AG10803 (cell line): ENCODE measurements at regions not wholly inside any gene's neighbourhood (a gene's known extent, or its start where the extent isn't known, plus 50 kb on each side); places are given as distances from the start of the nearest gene placed in this dataset.

ENCODE experiments used
- DNase-seq: peaks from one replicate; pipeline ENCODE4 v3.0.0; 2010; ENCODE audit warnings: low read depth
- H3K4me3 ChIP-seq: 2 replicates; pipeline ENCODE4 v1.5.1; 2011; ENCODE audit warnings: mild to moderate bottlenecking, low read length, control low read depth
- CTCF ChIP-seq: conservative IDR thresholded peaks from 2 replicates; pipeline ENCODE4 v1.5.1; 2011; ENCODE audit warnings: mild to moderate bottlenecking, low read length, control low read depth, inconsistent platforms

- no peak overlapping the region for H3K4me3 ChIP-seq
- DNase-seq: no peak
- no peak for TF ChIP-seq CTCF
Measured at GRCh38 chr11:26042113-26042512, 289.8 kb upstream of the ANO3 start.

- H3K4me3 ChIP-seq: no peak overlapping the region
- DNase-seq: no peak
- TF ChIP-seq CTCF: no peak
Measured at GRCh38 chr11:26043665-26044064, 288.3 kb upstream of the ANO3 start.

- no peak overlapping the region for H3K4me3 ChIP-seq
- no peak for TF ChIP-seq CTCF
- DNase-seq: no peak
Measured at GRCh38 chr11:26044389-26044788, 287.5 kb upstream of the ANO3 start.

GRCh38 chr11:26045082-26045481 lies 286.8 kb upstream of the ANO3 start:
- H3K4me3 ChIP-seq: no peak overlapping the region
- no peak for TF ChIP-seq CTCF
- DNase-seq: no peak

GRCh38 chr11:26048271-26048670 lies 283.7 kb upstream of the ANO3 start:
- TF ChIP-seq CTCF: no peak
- DNase-seq: no peak
- H3K4me3 ChIP-seq: no peak overlapping the region

GRCh38 chr11:26053966-26054365 lies 278.0 kb upstream of the ANO3 start:
- H3K4me3 ChIP-seq: no peak overlapping the region
- DNase-seq: no peak
- TF ChIP-seq CTCF: no peak

- TF ChIP-seq CTCF: no peak
- H3K4me3 ChIP-seq: no peak overlapping the region
- peak; percentile 1 for DNase-seq
Measured at GRCh38 chr11:26062660-26063059, 269.3 kb upstream of the ANO3 start.
